HEK293 (cell line): ENCODE measurements at regions not wholly inside any gene's neighbourhood (a gene's known extent, or its start where the extent isn't known, plus 50 kb on each side); places are given as distances from the start of the nearest gene placed in this dataset.

Experiments
- CTCF ChIA-PET: fragments of 350-600 bp; formaldehyde crosslinking; extraction: SDS; loops from one replicate; lab custom pipeline; 2021; ENCODE audit warnings: antibody characterized with exemption; lab: Yijun Ruan, JAX
- POLR2A ChIA-PET: fragments of 300-600 bp; formaldehyde crosslinking; extraction: SDS; loops from one replicate; lab custom pipeline; 2020; ENCODE audit warnings: antibody characterized with exemption, inconsistent platforms; lab: Yijun Ruan, JAX
- H3K27ac ChIP-seq: fragments of 200-500 bp; sonication (Bioruptor generic); 2 replicates; pipeline ENCODE4 v1.5.1; 2014; ENCODE audit warnings: low read depth, low read length, control low read depth, inconsistent platforms; ENCODE audit errors: extremely low read depth
- H3K36me3 ChIP-seq, 2 experiments: fragments of 200-500 bp in 1 of 2; sonication (Bioruptor generic) in 1 of 2; 1 replicate in 1 of 2; 2 replicates in 1 of 2; pipeline ENCODE4 v1.5.1; 2014 to 2017; ENCODE audit warnings: inconsistent platforms in 2 of 2, low read length in 2 of 2; ENCODE audit not compliant: control insufficient read depth in 2 of 2, insufficient read depth in 1 of 2
- H3K4me1 ChIP-seq: fragments of 200-500 bp; sonication (Bioruptor generic); 2 replicates; pipeline ENCODE4 v1.5.1; 2014; ENCODE audit warnings: mild to moderate bottlenecking, low read length, inconsistent platforms; ENCODE audit not compliant: control insufficient read depth, insufficient read depth
- H3K4me3 ChIP-seq: 2 replicates; pipeline ENCODE4 v1.5.1; 2011; ENCODE audit warnings: low read depth, mild to moderate bottlenecking, control low read depth, low read length, moderate library complexity
- H3K9me3 ChIP-seq: fragments of 200-500 bp; sonication (Bioruptor generic); 2 replicates; pipeline ENCODE4 v1.5.1; 2014; ENCODE audit warnings: low read depth, low read length, inconsistent platforms; ENCODE audit not compliant: control insufficient read depth, insufficient read depth
- BCL11B ChIP-seq: fragments of 450-650 bp; formaldehyde crosslinking; IDR thresholded peaks from 2 replicates; pipeline ENCODE4 v1.5.1; 2016; ENCODE audit warnings: low read depth, missing biosample characterization, missing genetic modification characterization
- GFI1B ChIP-seq: fragments of 450-650 bp; formaldehyde crosslinking; IDR thresholded peaks from 2 replicates; pipeline ENCODE4 v1.5.1; 2016; ENCODE audit warnings: missing biosample characterization, missing genetic modification characterization
- HOXA7 ChIP-seq: sonication (generic); formaldehyde crosslinking; IDR thresholded peaks from 2 replicates; pipeline ENCODE4 v1.8.1; 2022; ENCODE audit warnings: missing genetic modification reagents, borderline replicate concordance
- HOXD13 ChIP-seq: sonication (generic); formaldehyde crosslinking; IDR thresholded peaks from 2 replicates; pipeline ENCODE4 v1.8.0; 2022; ENCODE audit warnings: missing genetic modification reagents, borderline replicate concordance
- INSM2 ChIP-seq: fragments of 450-650 bp; formaldehyde crosslinking; IDR thresholded peaks from 2 replicates; pipeline ENCODE4 v1.5.1; 2016; ENCODE audit warnings: missing biosample characterization, missing genetic modification characterization
- KLF1 ChIP-seq: fragments of 450-650 bp; formaldehyde crosslinking; IDR thresholded peaks from 2 replicates; pipeline ENCODE4 v1.5.1; 2016; ENCODE audit warnings: missing biosample characterization, missing genetic modification characterization
- PRDM4 ChIP-seq: fragments of 450-650 bp; formaldehyde crosslinking; IDR thresholded peaks from 2 replicates; pipeline ENCODE4 v1.5.1; 2017; ENCODE audit warnings: missing biosample characterization, missing genetic modification characterization
- SETDB1 ChIP-seq: IDR thresholded peaks from one replicate; pipeline ENCODE4 v1.6.1; 2017; ENCODE audit warnings: mild to moderate bottlenecking, low read length, moderate library complexity, mixed read lengths; ENCODE audit not compliant: insufficient read length
- SP3 ChIP-seq: fragments of 450-650 bp; formaldehyde crosslinking; IDR thresholded peaks from 2 replicates; pipeline ENCODE4 v1.5.1; 2016; ENCODE audit warnings: missing biosample characterization, missing genetic modification characterization
- ZBTB11 ChIP-seq: fragments of 450-650 bp; formaldehyde crosslinking; conservative IDR thresholded peaks from 2 replicates; pipeline ENCODE4 v1.5.1; 2016; ENCODE audit warnings: low read depth, missing biosample characterization, missing genetic modification characterization
- ZBTB20 ChIP-seq: fragments of 450-650 bp; formaldehyde crosslinking; IDR thresholded peaks from 2 replicates; pipeline ENCODE4 v1.5.1; 2016; ENCODE audit warnings: missing biosample characterization, missing genetic modification characterization
- ZBTB48 ChIP-seq: fragments of 450-650 bp; formaldehyde crosslinking; IDR thresholded peaks from 2 replicates; pipeline ENCODE4 v1.5.1; 2016; ENCODE audit warnings: missing biosample characterization, missing genetic modification characterization
- ZBTB49 ChIP-seq: fragments of 450-650 bp; formaldehyde crosslinking; IDR thresholded peaks from 2 replicates; pipeline ENCODE4 v1.5.1; 2016; ENCODE audit warnings: missing biosample characterization, missing genetic modification characterization, low read depth
- ZNF133 ChIP-seq: fragments of 450-650 bp; formaldehyde crosslinking; IDR thresholded peaks from 2 replicates; pipeline ENCODE4 v1.5.1; 2016; ENCODE audit warnings: missing biosample characterization, missing genetic modification characterization
- ZNF155 ChIP-seq: fragments of 450-650 bp; formaldehyde crosslinking; IDR thresholded peaks from 2 replicates; pipeline ENCODE4 v1.5.1; 2016; ENCODE audit warnings: missing biosample characterization, missing genetic modification characterization
- ZNF157 ChIP-seq: fragments of 450-650 bp; formaldehyde crosslinking; IDR thresholded peaks from 2 replicates; pipeline ENCODE4 v1.5.1; 2016; ENCODE audit warnings: missing biosample characterization, missing genetic modification characterization
- ZNF174 ChIP-seq: fragments of 450-650 bp; formaldehyde crosslinking; IDR thresholded peaks from 2 replicates; pipeline ENCODE4 v1.5.0; 2017; ENCODE audit warnings: missing biosample characterization, mild to moderate bottlenecking, missing genetic modification characterization
- ZNF2 ChIP-seq: fragments of 450-650 bp; formaldehyde crosslinking; IDR thresholded peaks from 2 replicates; pipeline ENCODE4 v1.5.1; 2016; ENCODE audit warnings: missing biosample characterization, missing genetic modification characterization
- ZNF23 ChIP-seq: fragments of 450-650 bp; formaldehyde crosslinking; IDR thresholded peaks from 2 replicates; pipeline ENCODE4 v1.5.1; 2016; ENCODE audit warnings: missing biosample characterization, missing genetic modification characterization, borderline replicate concordance
- ZNF239 ChIP-seq: fragments of 450-650 bp; formaldehyde crosslinking; IDR thresholded peaks from 2 replicates; pipeline ENCODE4 v1.5.1; 2016; ENCODE audit warnings: missing biosample characterization, missing genetic modification characterization
- ZNF350 ChIP-seq: fragments of 450-650 bp; formaldehyde crosslinking; IDR thresholded peaks from 2 replicates; pipeline ENCODE4 v1.5.0; 2017; ENCODE audit warnings: missing biosample characterization, mild to moderate bottlenecking, missing genetic modification characterization
- ZNF48 ChIP-seq: fragments of 450-650 bp; formaldehyde crosslinking; IDR thresholded peaks from 2 replicates; pipeline ENCODE4 v1.5.1; 2016; ENCODE audit warnings: missing biosample characterization, missing genetic modification characterization
- ZNF548 ChIP-seq: fragments of 450-650 bp; formaldehyde crosslinking; IDR thresholded peaks from 2 replicates; pipeline ENCODE4 v1.5.1; 2016; ENCODE audit warnings: missing biosample characterization, missing genetic modification characterization
- ZNF558 ChIP-seq: fragments of 450-650 bp; formaldehyde crosslinking; IDR thresholded peaks from 2 replicates; pipeline ENCODE4 v1.5.1; 2016; ENCODE audit warnings: missing biosample characterization, missing genetic modification characterization
- ZNF623 ChIP-seq: fragments of 450-650 bp; formaldehyde crosslinking; IDR thresholded peaks from 2 replicates; pipeline ENCODE4 v1.5.1; 2016; ENCODE audit warnings: missing biosample characterization, missing genetic modification characterization
- ZNF629 ChIP-seq: fragments of 450-650 bp; formaldehyde crosslinking; IDR thresholded peaks from 2 replicates; pipeline ENCODE4 v1.5.1; 2017; ENCODE audit warnings: missing biosample characterization, missing genetic modification characterization
- ZNF701 ChIP-seq: fragments of 450-650 bp; formaldehyde crosslinking; IDR thresholded peaks from 2 replicates; pipeline ENCODE4 v1.5.1; 2016; ENCODE audit warnings: missing biosample characterization, missing genetic modification characterization
- ZNF830 ChIP-seq: fragments of 450-650 bp; IDR thresholded peaks from 2 replicates; pipeline ENCODE4 v1.5.0; 2018; ENCODE audit warnings: missing biosample characterization, missing genetic modification characterization, low read depth, mild to moderate bottlenecking, moderate library complexity
- ZSCAN16 ChIP-seq: fragments of 450-650 bp; formaldehyde crosslinking; IDR thresholded peaks from 2 replicates; pipeline ENCODE4 v1.5.1; 2016; ENCODE audit warnings: missing biosample characterization, missing genetic modification characterization
- ZSCAN23 ChIP-seq: fragments of 450-650 bp; formaldehyde crosslinking; IDR thresholded peaks from 2 replicates; pipeline ENCODE4 v1.5.1; 2016; ENCODE audit warnings: missing biosample characterization, missing genetic modification characterization

GRCh38 chr15:95328559-95328958 is 1001.9 kb upstream of the NR2F2 start:
- ChIA-PET POLR2A (no interaction called here), CTCF (interaction anchor here (0.6 kb wide), 1 partner anchor 885 kb away, joined by 6 read pairs; no protein-coding TSS in a partner anchor)
- no peaks in the 10 kb centered on the region for H3K9me3 ChIP-seq
- H3K27ac ChIP-seq, result no peak overlapping the region
- H3K4me1 ChIP-seq, result peaks cover 9% of the 10 kb centered on the region
- no peak for TF ChIP-seq ZNF2 (tag by site-specific recombination)
- TF ChIP-seq ZNF174 (tag by site-specific recombination), result no peak
- TF ChIP-seq ZBTB49 (tag by site-specific recombination), result no peak
- TF ChIP-seq ZNF701, result no peak
- TF ChIP-seq ZNF239 (tag by site-specific recombination), result no peak
- TF ChIP-seq PRDM4 (tag by site-specific recombination), result no peak
- TF ChIP-seq ZSCAN16 (tag by site-specific recombination), result no peak
- TF ChIP-seq ZNF48, result no peak
- TF ChIP-seq SETDB1, result no peak
- TF ChIP-seq ZNF558 (tag by site-specific recombination), result no peak
- TF ChIP-seq ZNF157 (tag by site-specific recombination), result no peak
- TF ChIP-seq GFI1B, result no peak
- TF ChIP-seq ZBTB20 (tag by site-specific recombination), result no peak
- TF ChIP-seq ZNF350 (tag by site-specific recombination), result no peak
- no peak for TF ChIP-seq ZNF830 (tag by site-specific recombination)
- no peak for TF ChIP-seq INSM2
- no peak for TF ChIP-seq ZNF133 (tag by site-specific recombination)
- no peak for TF ChIP-seq ZNF155 (tag by site-specific recombination)
- TF ChIP-seq ZNF629 (tag by site-specific recombination), result no peak
- no peak overlapping the region for H3K4me3 ChIP-seq
- no peaks in the 10 kb centered on the region for H3K36me3 ChIP-seq

- ChIA-PET CTCF (interaction anchor here (0.6 kb wide), 2 partner anchors 499 to 884 kb away, joined by 3 to 6 read pairs; no protein-coding TSS in a partner anchor), POLR2A (no interaction called here)
- no peak overlapping the region for H3K27ac ChIP-seq
- no peaks in the 10 kb centered on the region for H3K36me3 ChIP-seq
- H3K4me3 ChIP-seq, result no peak overlapping the region
- H3K4me1 ChIP-seq, result peaks cover 9% of the 10 kb centered on the region
- H3K9me3 ChIP-seq, result no peaks in the 10 kb centered on the region
- TF ChIP-seq ZSCAN23 (tag by site-specific recombination) (no peak), ZNF623 (tag by site-specific recombination) (no peak), KLF1 (tag by site-specific recombination) (no peak), GFI1B (no peak), BCL11B (tag by site-specific recombination) (no peak), ZNF548 (tag by site-specific recombination) (no peak), SP3 (no peak), HOXD13 (no peak), ZBTB11 (tag by site-specific recombination) (no peak), HOXA7 (no peak), ZBTB48 (no peak), ZNF23 (tag by site-specific recombination) (no peak)
Measured at GRCh38 chr15:95329362-95329761, 1001.1 kb upstream of the NR2F2 start.
